ENCODE measurements at regions not wholly inside any gene's neighbourhood (a gene's known extent, or its start where the extent isn't known, plus 50 kb on each side); places are given as distances from the start of the nearest gene placed in this dataset.

DNA sequence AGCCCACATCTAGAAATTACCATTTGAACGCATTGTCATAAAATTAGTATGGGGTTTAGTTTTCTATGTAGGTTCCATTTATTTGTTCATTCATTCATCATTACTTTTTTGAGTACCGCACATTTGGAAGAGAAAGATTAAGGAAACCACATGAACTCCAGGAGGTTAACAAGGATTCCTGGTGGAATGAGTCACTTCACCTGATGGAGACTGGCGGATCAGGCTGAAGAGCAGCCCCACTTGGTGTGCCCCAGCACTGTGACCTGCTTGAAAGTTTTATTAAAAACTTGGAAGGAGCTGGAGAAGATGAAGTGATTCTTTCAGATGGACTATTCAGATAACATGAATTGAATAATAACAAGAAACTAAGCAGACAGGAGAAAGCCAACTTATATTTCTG, 293.6 kb upstream of the CDH11 start:
- no peaks in the 10 kb centered on the region for H3K9me3 ChIP-seq (ENCODE audit: control insufficient read depth, insufficient read depth, low read length)
- H3K27me3 ChIP-seq (ENCODE audit: control insufficient read depth, insufficient read depth, low read length) = no peaks in the 10 kb centered on the region
- H3K4me1 ChIP-seq (ENCODE audit: control insufficient read depth, insufficient read depth, low read length) = no peaks in the 10 kb centered on the region
- H3K36me3 ChIP-seq (ENCODE audit: control insufficient read depth, insufficient read depth, low read length) = no peaks in the 10 kb centered on the region
- WGBS (ENCODE audit: insufficient coverage) = no CpG with 5 or more reads among the region's 3 CpGs
- no peak for DNase-seq (ENCODE audit: low read depth in 4 of 6, low spot score in 6 of 6)
- no peak overlapping the region for H3K27ac ChIP-seq (ENCODE audit: low read depth, low read length)
- H3K4me3 ChIP-seq (ENCODE audit: low read depth, low read length) = no peak overlapping the region

DNA sequence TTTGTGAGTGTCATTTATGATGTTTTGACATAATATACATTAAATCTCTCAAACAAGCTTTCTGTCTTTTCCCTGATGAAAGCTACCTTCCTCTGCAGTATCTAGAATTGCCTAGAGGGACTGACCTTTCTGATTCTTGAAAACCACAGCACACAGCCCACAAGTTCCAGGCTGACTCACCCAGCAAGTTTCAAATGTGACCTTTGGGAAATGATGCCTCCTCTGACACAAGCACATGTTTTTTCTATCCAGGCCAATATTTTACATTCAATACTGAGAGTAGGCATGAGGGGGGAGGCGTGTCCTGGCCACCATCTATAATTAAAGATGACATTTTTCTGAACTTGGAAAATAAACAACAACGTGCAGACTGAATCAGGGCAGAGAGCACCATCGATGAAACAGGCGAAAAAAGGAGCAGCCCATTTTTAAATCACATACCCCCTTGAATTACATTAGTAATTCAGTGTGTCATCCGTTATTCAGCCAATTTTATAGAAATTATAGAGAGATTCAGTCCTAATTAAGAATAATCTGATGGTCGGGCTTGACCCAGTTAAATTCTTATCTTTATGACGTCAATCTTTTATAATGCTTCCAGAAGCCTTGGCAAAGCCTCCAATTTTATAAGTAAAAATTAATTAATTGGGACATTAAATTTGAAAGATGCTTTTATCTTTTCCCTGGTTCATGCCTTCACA, 292.6 kb upstream of the CDH11 start:
- no peak overlapping the region for H3K27ac ChIP-seq (ENCODE audit: low read depth, low read length)
- DNase-seq (ENCODE audit: low read depth in 4 of 6, low spot score in 6 of 6) = no peak

DNA sequence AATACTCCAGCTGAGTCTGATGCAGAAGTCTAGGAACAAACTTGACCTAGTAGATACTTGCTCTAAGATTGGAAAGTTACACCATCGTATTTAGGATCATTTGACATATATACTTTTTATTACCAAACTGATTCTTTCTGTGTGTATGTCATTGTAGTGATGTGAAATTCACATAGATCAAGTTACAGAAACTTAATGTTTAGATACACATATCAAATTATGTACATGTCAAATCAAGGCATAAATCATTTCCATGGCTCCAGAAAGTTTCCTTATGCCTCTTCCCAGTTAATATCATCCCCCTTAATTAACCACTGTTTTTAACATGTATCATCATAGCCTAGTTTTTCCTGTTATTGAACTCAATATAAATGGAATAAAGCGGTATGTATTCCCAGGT, 292.0 kb upstream of the CDH11 start:
- Histone ChIP-seq H3K27me3 (ENCODE audit: control insufficient read depth, insufficient read depth, low read length) (no peaks in the 10 kb centered on the region), H3K4me3 (ENCODE audit: low read depth, low read length) (no peak overlapping the region), H3K27ac (ENCODE audit: low read depth, low read length) (no peak overlapping the region), H3K4me1 (ENCODE audit: control insufficient read depth, insufficient read depth, low read length) (no peaks in the 10 kb centered on the region), H3K36me3 (ENCODE audit: control insufficient read depth, insufficient read depth, low read length) (no peaks in the 10 kb centered on the region), H3K9me3 (ENCODE audit: control insufficient read depth, insufficient read depth, low read length) (no peaks in the 10 kb centered on the region)
- no peak for DNase-seq (ENCODE audit: low read depth in 4 of 6, low spot score in 6 of 6)
- no CpG with 5 or more reads among the region's 2 CpGs for WGBS (ENCODE audit: insufficient coverage)

More for the DNA sequence above, 292.6 kb upstream of the CDH11 start:
- no CpG with 5 or more reads among the region's 7 CpGs for WGBS (ENCODE audit: insufficient coverage)
- H3K36me3 ChIP-seq (ENCODE audit: control insufficient read depth, insufficient read depth, low read length) = no peaks in the 10 kb centered on the region
- no peaks in the 10 kb centered on the region for H3K27me3 ChIP-seq (ENCODE audit: control insufficient read depth, insufficient read depth, low read length)
- H3K4me3 ChIP-seq (ENCODE audit: low read depth, low read length) = no peak overlapping the region
- H3K4me1 ChIP-seq (ENCODE audit: control insufficient read depth, insufficient read depth, low read length) = no peaks in the 10 kb centered on the region
- H3K9me3 ChIP-seq (ENCODE audit: control insufficient read depth, insufficient read depth, low read length) = no peaks in the 10 kb centered on the region

- Histone ChIP-seq H3K36me3 (ENCODE audit: control insufficient read depth, insufficient read depth, low read length) (no peaks in the 10 kb centered on the region), H3K27me3 (ENCODE audit: control insufficient read depth, insufficient read depth, low read length) (no peaks in the 10 kb centered on the region), H3K4me1 (ENCODE audit: control insufficient read depth, insufficient read depth, low read length) (no peaks in the 10 kb centered on the region), H3K4me3 (ENCODE audit: low read depth, low read length) (no peak overlapping the region), H3K9me3 (ENCODE audit: control insufficient read depth, insufficient read depth, low read length) (no peaks in the 10 kb centered on the region), H3K27ac (ENCODE audit: low read depth, low read length) (no peak overlapping the region)
- no CpG with 5 or more reads among the region's 4 CpGs for WGBS (ENCODE audit: insufficient coverage)
- no peak for DNase-seq (ENCODE audit: low read depth in 4 of 6, low spot score in 6 of 6)
These were observed 288.9 kb upstream of the CDH11 start for GRCh38 chr16:65410801-65411200.

- Histone ChIP-seq H3K9me3 (ENCODE audit: control insufficient read depth, insufficient read depth, low read length) (no peaks in the 10 kb centered on the region), H3K27ac (ENCODE audit: low read depth, low read length) (no peak overlapping the region), H3K27me3 (ENCODE audit: control insufficient read depth, insufficient read depth, low read length) (no peaks in the 10 kb centered on the region), H3K36me3 (ENCODE audit: control insufficient read depth, insufficient read depth, low read length) (no peaks in the 10 kb centered on the region), H3K4me1 (ENCODE audit: control insufficient read depth, insufficient read depth, low read length) (no peaks in the 10 kb centered on the region), H3K4me3 (ENCODE audit: low read depth, low read length) (no peak overlapping the region)
- DNase-seq (ENCODE audit: low read depth in 4 of 6, low spot score in 6 of 6) = no peak
- 90% methylated on average over 2 of the region's 2 CpGs for WGBS (ENCODE audit: insufficient coverage)
These were observed 287.6 kb upstream of the CDH11 start for GRCh38 chr16:65409510-65409909.

DNA sequence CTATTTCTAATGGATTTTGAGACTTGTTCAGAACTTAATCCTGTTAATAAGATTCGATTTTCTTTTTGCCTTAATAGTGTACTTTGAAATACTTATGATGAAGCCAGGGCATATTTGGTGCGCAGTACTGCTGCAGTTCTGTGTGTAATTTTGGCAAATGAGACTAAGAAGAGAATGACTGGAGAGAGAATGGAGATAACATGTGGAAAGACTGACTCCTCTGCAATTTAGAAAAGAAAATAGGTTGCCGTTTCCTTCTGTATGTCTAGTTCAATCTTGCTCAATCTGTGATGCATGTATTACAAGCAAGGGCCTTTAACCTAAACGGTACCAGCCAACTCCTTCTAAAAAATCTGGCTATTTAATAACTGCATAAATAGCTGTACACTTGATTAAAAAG, 285.1 kb upstream of the CDH11 start:
- DNase-seq (ENCODE audit: low read depth in 4 of 6, low spot score in 6 of 6) = peak in 1 of 6 donors; percentile 52
- Histone ChIP-seq H3K27me3 (ENCODE audit: control insufficient read depth, insufficient read depth, low read length) (no peaks in the 10 kb centered on the region), H3K27ac (ENCODE audit: low read depth, low read length) (no peak overlapping the region), H3K9me3 (ENCODE audit: control insufficient read depth, insufficient read depth, low read length) (no peaks in the 10 kb centered on the region), H3K4me3 (ENCODE audit: low read depth, low read length) (no peak overlapping the region), H3K4me1 (ENCODE audit: control insufficient read depth, insufficient read depth, low read length) (no peaks in the 10 kb centered on the region), H3K36me3 (ENCODE audit: control insufficient read depth, insufficient read depth, low read length) (no peaks in the 10 kb centered on the region)
- 75% methylated on average over 1 of the region's 4 CpGs for WGBS (ENCODE audit: insufficient coverage)

DNA sequence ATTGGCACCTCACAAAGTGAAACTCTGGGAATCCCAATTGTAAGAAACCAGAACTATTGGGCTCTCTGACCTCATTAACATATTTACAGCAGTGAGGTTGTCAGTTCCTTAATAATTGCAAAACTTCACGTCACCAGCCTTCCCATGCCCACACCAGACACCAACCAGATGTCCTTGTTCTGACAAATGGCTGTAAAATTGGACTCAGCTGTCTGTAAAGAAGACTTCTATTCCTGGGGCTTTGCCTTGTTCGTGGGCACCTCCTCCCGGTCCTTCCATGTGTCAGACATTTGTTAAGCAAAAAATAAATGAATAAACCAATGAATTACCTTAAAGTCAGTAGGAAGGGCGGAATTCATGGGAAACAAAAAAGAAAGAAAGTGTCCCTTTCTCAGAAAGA, 284.3 kb upstream of the CDH11 start:
- DNase-seq (ENCODE audit: low read depth in 4 of 6, low spot score in 6 of 6) = no peak
- Histone ChIP-seq H3K9me3 (ENCODE audit: control insufficient read depth, insufficient read depth, low read length) (no peaks in the 10 kb centered on the region), H3K4me1 (ENCODE audit: control insufficient read depth, insufficient read depth, low read length) (no peaks in the 10 kb centered on the region), H3K27me3 (ENCODE audit: control insufficient read depth, insufficient read depth, low read length) (no peaks in the 10 kb centered on the region), H3K27ac (ENCODE audit: low read depth, low read length) (no peak overlapping the region), H3K4me3 (ENCODE audit: low read depth, low read length) (no peak overlapping the region), H3K36me3 (ENCODE audit: control insufficient read depth, insufficient read depth, low read length) (no peaks in the 10 kb centered on the region)
- 100% methylated on average over 1 of the region's 4 CpGs for WGBS (ENCODE audit: insufficient coverage)

- Histone ChIP-seq H3K9me3 (ENCODE audit: control insufficient read depth, insufficient read depth, low read length) (no peaks in the 10 kb centered on the region), H3K27ac (ENCODE audit: low read depth, low read length) (no peak overlapping the region), H3K27me3 (ENCODE audit: control insufficient read depth, insufficient read depth, low read length) (no peaks in the 10 kb centered on the region), H3K4me1 (ENCODE audit: control insufficient read depth, insufficient read depth, low read length) (no peaks in the 10 kb centered on the region), H3K4me3 (ENCODE audit: low read depth, low read length) (no peak overlapping the region), H3K36me3 (ENCODE audit: control insufficient read depth, insufficient read depth, low read length) (no peaks in the 10 kb centered on the region)
- peak in 2 of 6 donors; percentile 47 to 54 for DNase-seq (ENCODE audit: low read depth in 4 of 6, low spot score in 6 of 6)
- 75% methylated on average over 5 of the region's 6 CpGs for WGBS (ENCODE audit: insufficient coverage)
These were observed 272.4 kb upstream of the CDH11 start for GRCh38 chr16:65394281-65394680.

DNA sequence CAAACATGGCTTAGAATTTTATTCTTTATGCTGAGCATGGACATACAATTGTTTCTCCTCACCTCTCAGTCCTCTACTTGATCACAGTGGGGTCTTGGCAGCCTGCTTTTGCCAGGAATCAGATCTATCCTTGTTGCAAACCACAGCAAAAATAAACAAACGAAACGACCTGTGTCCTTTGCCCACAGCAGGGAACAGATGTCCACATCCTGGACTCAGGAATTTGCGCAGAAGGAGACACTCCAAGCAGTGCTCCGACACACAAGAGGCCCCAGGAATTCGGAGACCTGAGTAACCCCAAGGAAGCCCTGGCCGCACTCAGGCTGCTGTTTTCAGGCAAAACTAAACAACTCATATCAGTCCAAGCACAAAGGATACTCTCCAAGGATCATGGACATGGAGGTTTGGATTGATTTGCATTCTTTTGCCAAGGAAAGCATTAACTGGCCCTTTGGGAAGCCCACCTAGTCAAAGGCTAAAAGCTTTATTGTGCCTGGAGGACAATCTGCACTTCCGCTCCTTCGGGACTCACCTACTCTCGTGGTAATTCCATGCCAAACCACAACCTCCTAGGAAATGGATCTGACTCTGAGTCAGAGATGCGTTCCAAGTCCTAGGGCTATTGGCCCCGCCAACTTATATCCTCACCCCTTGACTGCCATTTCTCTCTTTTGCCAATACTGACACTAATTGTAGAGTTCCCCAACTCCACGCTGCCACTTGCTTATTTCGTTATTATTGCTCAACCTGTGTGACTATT, 271.1 kb upstream of the CDH11 start:
- Histone ChIP-seq H3K36me3 (ENCODE audit: control insufficient read depth, insufficient read depth, low read length) (no peaks in the 10 kb centered on the region), H3K4me1 (ENCODE audit: control insufficient read depth, insufficient read depth, low read length) (no peaks in the 10 kb centered on the region), H3K4me3 (ENCODE audit: low read depth, low read length) (no peak overlapping the region), H3K27me3 (ENCODE audit: control insufficient read depth, insufficient read depth, low read length) (no peaks in the 10 kb centered on the region), H3K27ac (ENCODE audit: low read depth, low read length) (no peak overlapping the region), H3K9me3 (ENCODE audit: control insufficient read depth, insufficient read depth, low read length) (peaks cover 2% of the 10 kb centered on the region)
- 81% methylated on average over 11 of the region's 13 CpGs for WGBS (ENCODE audit: insufficient coverage)
- DNase-seq (ENCODE audit: low read depth in 4 of 6, low spot score in 6 of 6) = peak in 1 of 6 donors; percentile 61

- H3K27me3 ChIP-seq (ENCODE audit: control insufficient read depth, insufficient read depth, low read length) = no peaks in the 10 kb centered on the region
- H3K27ac ChIP-seq (ENCODE audit: low read depth, low read length) = no peak overlapping the region
These were observed 266.7 kb upstream of the CDH11 start for GRCh38 chr16:65388592-65388991.

More at GRCh38 chr16:65388592-65388991, 266.7 kb upstream of the CDH11 start:
- H3K9me3 ChIP-seq (ENCODE audit: control insufficient read depth, insufficient read depth, low read length) = peaks cover 2% of the 10 kb centered on the region
- no peaks in the 10 kb centered on the region for H3K4me1 ChIP-seq (ENCODE audit: control insufficient read depth, insufficient read depth, low read length)
- H3K36me3 ChIP-seq (ENCODE audit: control insufficient read depth, insufficient read depth, low read length) = no peaks in the 10 kb centered on the region
- H3K4me3 ChIP-seq (ENCODE audit: low read depth, low read length) = no peak overlapping the region
- DNase-seq (ENCODE audit: low read depth in 4 of 6, low spot score in 6 of 6) = no peak
